ENCODE measurements at regions not wholly inside any gene's neighbourhood (a gene's known extent, or its start where the extent isn't known, plus 50 kb on each side); places are given as distances from the start of the nearest gene placed in this dataset.

- no peak for DNase-seq (ENCODE audit: low read depth in 3 of 3)
Observed at GRCh38 chr6:44708208-44708607, 320.7 kb downstream of the CDC5L start.

- no peak for DNase-seq (ENCODE audit: low read depth in 3 of 3)
Observed at GRCh38 chr6:44712353-44713111, 325.0 kb downstream of the CDC5L start.

GRCh38 chr6:44715188-44715587 lies 327.7 kb downstream of the CDC5L start:
- no peak for DNase-seq (ENCODE audit: low read depth in 3 of 3)

GRCh38 chr6:44715925-44716324 lies 328.4 kb downstream of the CDC5L start:
- no peak for DNase-seq (ENCODE audit: low read depth in 3 of 3)

- no peak for DNase-seq (ENCODE audit: low read depth in 3 of 3)
Observed at GRCh38 chr6:44717431-44717830, 329.9 kb downstream of the CDC5L start.

- no peak for DNase-seq (ENCODE audit: low read depth in 3 of 3)
Observed at GRCh38 chr6:44721954-44722578, 334.6 kb downstream of the CDC5L start.

- DNase-seq (ENCODE audit: low read depth in 3 of 3): no peak
Observed at GRCh38 chr6:44722736-44723135, 335.2 kb downstream of the CDC5L start.

GRCh38 chr6:44723439-44724197 lies 336.1 kb downstream of the CDC5L start:
- DNase-seq (ENCODE audit: low read depth in 3 of 3): no peak

- DNase-seq (ENCODE audit: low read depth in 3 of 3): no peak
Observed at GRCh38 chr6:44725070-44725469, 337.6 kb downstream of the CDC5L start.

- DNase-seq (ENCODE audit: low read depth in 3 of 3): no peak
Observed at GRCh38 chr6:44727651-44728630, 340.4 kb downstream of the CDC5L start.

- no peak for DNase-seq (ENCODE audit: low read depth in 3 of 3)
Observed at GRCh38 chr6:44730771-44731391, 343.4 kb downstream of the CDC5L start.

- DNase-seq (ENCODE audit: low read depth in 3 of 3): no peak
Observed at GRCh38 chr6:44731485-44732095, 344.1 kb downstream of the CDC5L start.

- no peak for DNase-seq (ENCODE audit: low read depth in 3 of 3)
Observed at GRCh38 chr6:44732243-44732642, 344.7 kb downstream of the CDC5L start.

- DNase-seq (ENCODE audit: low read depth in 3 of 3): no peak
Observed at GRCh38 chr6:44733126-44733525, 345.6 kb downstream of the CDC5L start.

- no peak for DNase-seq (ENCODE audit: low read depth in 3 of 3)
Observed at GRCh38 chr6:44733868-44734267, 346.4 kb downstream of the CDC5L start.

- no peak for DNase-seq (ENCODE audit: low read depth in 3 of 3)
Observed at GRCh38 chr6:44734886-44735629, 347.6 kb downstream of the CDC5L start.

GRCh38 chr6:44735630-44735963 lies 348.1 kb downstream of the CDC5L start:
- DNase-seq (ENCODE audit: low read depth in 3 of 3): peak in 1 of 3 donors; percentile 2

- DNase-seq (ENCODE audit: low read depth in 3 of 3): no peak
Observed at GRCh38 chr6:44737341-44737740, 349.8 kb downstream of the CDC5L start.

- DNase-seq (ENCODE audit: low read depth in 3 of 3): no peak
Observed at GRCh38 chr6:44737829-44738528, 350.5 kb downstream of the CDC5L start.
